ENCODE measurements at regions not wholly inside any gene's neighbourhood (a gene's known extent, or its start where the extent isn't known, plus 50 kb on each side); places are given as distances from the start of the nearest gene placed in this dataset.

DNA sequence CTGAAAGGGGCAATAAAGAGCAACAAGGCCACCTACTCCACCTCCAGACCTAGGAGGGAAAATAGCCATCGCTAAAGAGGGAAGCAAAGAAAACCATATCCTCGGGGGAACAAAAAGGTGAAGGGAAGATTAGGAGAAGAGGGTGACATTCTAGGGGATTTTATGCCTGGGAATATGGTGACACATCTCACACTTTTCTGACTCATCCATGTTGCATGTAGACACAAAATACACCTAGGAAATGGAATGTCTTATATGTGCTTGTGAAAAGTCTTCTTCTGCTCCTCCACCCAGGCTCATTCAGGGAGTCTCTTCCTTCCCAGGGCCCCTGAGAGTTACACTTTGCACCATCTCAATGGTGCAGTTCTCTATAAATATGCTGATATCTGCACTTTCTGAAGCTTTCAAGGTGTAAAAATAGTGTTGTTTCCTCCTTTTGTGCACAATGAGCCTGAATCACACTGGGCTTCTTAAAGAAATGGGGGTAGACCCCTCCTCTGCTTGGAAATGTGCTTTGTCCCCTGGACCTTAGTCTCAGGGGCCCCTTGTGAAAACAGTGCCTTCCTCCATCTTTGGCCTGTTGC, 195.9 kb downstream of the CYYR1 start:
- no peak overlapping the region for H3K4me3 ChIP-seq
- 93% methylated on average over 2 of the region's 2 CpGs for WGBS, 2 donors

GRCh38 chr21:26374817-26375216, 198.3 kb downstream of the CYYR1 start:
- Histone ChIP-seq H3K4me3 (no peak overlapping the region), H3K27me3 (no peaks in the 10 kb centered on the region), H3K27ac (no peak overlapping the region), H3K4me1 (no peaks in the 10 kb centered on the region), H3K36me3 (no peaks in the 10 kb centered on the region), H3K9me3 (no peaks in the 10 kb centered on the region)
- TF ChIP-seq POLR2AphosphoS5 (IDR thresholded peaks at IDR 0.05), result no peak
- TF ChIP-seq POLR2A (IDR thresholded peaks at IDR 0.05), result no peak
- TF ChIP-seq, protein P1, sequence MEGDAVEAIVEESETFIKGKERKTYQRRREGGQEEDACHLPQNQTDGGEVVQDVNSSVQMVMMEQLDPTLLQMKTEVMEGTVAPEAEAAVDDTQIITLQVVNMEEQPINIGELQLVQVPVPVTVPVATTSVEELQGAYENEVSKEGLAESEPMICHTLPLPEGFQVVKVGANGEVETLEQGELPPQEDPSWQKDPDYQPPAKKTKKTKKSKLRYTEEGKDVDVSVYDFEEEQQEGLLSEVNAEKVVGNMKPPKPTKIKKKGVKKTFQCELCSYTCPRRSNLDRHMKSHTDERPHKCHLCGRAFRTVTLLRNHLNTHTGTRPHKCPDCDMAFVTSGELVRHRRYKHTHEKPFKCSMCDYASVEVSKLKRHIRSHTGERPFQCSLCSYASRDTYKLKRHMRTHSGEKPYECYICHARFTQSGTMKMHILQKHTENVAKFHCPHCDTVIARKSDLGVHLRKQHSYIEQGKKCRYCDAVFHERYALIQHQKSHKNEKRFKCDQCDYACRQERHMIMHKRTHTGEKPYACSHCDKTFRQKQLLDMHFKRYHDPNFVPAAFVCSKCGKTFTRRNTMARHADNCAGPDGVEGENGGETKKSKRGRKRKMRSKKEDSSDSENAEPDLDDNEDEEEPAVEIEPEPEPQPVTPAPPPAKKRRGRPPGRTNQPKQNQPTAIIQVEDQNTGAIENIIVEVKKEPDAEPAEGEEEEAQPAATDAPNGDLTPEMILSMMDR (IDR thresholded peaks at IDR 0.05), result no peak
- no peak for TF ChIP-seq EP300 (IDR thresholded peaks at IDR 0.05)
- 74 to 80% methylated on average over 2 of the region's 2 CpGs for WGBS, 2 donors
- ATAC-seq (ENCODE audit: low FRiP score in 2 of 2), result no peak
- no peak for DNase-seq

More for the DNA sequence above, 195.9 kb downstream of the CYYR1 start:
- H3K9me3 ChIP-seq, result no peaks in the 10 kb centered on the region
- H3K36me3 ChIP-seq, result no peaks in the 10 kb centered on the region
- no peak for DNase-seq
- TF ChIP-seq POLR2AphosphoS5 (IDR thresholded peaks at IDR 0.05) (no peak), EP300 (IDR thresholded peaks at IDR 0.05) (no peak), POLR2A (IDR thresholded peaks at IDR 0.05) (no peak)
- TF ChIP-seq, protein P1 (IDR thresholded peaks at IDR 0.05), result no peak
- ATAC-seq (ENCODE audit: low FRiP score in 2 of 2), result no peak
- no peaks in the 10 kb centered on the region for H3K4me1 ChIP-seq
- no peaks in the 10 kb centered on the region for H3K27me3 ChIP-seq
- H3K27ac ChIP-seq, result no peak overlapping the region

- WGBS, 2 donors, result 75 to 78% methylated on average over 3 of the region's 3 CpGs
Observed at GRCh38 chr21:26368591-26369320, 198.2 kb upstream of the APP start.

DNA sequence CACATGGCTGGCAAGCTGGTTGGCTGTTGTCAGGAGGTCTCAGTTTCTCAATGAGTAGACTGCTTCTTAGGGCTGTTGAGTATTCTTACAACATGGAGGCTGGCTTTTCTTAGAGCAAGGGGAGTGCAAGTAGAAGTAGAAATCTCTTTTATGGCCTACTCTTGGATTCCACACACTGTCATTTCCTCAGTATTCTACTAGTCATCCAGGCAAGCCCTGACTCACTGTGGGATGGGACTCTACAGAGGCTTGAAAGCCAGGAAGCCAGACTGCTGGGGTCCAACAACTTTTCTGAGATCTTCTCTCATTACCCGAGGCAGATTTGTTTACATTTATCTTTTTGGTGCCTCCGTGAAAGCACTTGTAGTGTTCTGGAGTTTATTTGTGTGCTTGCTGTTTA, 196.2 kb upstream of the APP start:
- Histone ChIP-seq H3K4me1 (no peaks in the 10 kb centered on the region), H3K36me3 (no peaks in the 10 kb centered on the region), H3K4me3 (no peak overlapping the region), H3K27ac (no peak overlapping the region), H3K9me3 (no peaks in the 10 kb centered on the region), H3K27me3 (no peaks in the 10 kb centered on the region)
- no peak for ATAC-seq (ENCODE audit: low FRiP score in 2 of 2)
- TF ChIP-seq POLR2AphosphoS5 (IDR thresholded peaks at IDR 0.05), result no peak
- no peak for TF ChIP-seq EP300 (IDR thresholded peaks at IDR 0.05)
- 89 to 91% methylated on average over 2 of the region's 2 CpGs for WGBS, 2 donors
- no peak for DNase-seq

More at GRCh38 chr21:26368591-26369320, 198.2 kb upstream of the APP start:
- no peak for TF ChIP-seq POLR2AphosphoS5 (IDR thresholded peaks at IDR 0.05)
- no peaks in the 10 kb centered on the region for H3K36me3 ChIP-seq
- no peaks in the 10 kb centered on the region for H3K4me1 ChIP-seq
- no peak overlapping the region for H3K27ac ChIP-seq
- DNase-seq, result no peak
- H3K4me3 ChIP-seq, result no peak overlapping the region
- no peak for ATAC-seq (ENCODE audit: low FRiP score in 2 of 2)
- H3K9me3 ChIP-seq, result no peaks in the 10 kb centered on the region
- no peaks in the 10 kb centered on the region for H3K27me3 ChIP-seq

DNA sequence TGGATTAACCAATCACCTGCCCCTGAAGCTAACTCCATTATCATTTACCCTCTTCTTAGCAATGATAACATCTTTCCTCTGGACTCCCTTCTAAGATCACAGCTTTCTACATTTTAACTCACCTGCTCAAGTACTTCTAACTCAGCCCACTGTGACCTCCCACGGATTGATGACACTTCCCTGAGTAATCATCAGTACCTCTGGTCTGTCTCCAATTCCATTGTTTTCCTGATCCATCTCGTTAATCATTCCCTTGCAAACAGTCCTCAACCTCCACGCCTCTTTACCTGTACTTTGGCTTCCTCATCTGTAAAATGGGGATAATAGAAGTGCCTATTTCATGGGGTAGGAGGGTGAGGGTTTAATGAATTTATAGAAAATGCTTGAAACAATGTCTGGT, 195.3 kb upstream of the APP start:
- H3K4me1 ChIP-seq, result no peaks in the 10 kb centered on the region
- H3K27ac ChIP-seq, result no peak overlapping the region
- H3K27me3 ChIP-seq, result no peaks in the 10 kb centered on the region
- no peaks in the 10 kb centered on the region for H3K36me3 ChIP-seq
- H3K4me3 ChIP-seq, result no peak overlapping the region
- no peaks in the 10 kb centered on the region for H3K9me3 ChIP-seq
- WGBS, 2 donors, result 77 to 80% methylated on average over 3 of the region's 3 CpGs
- ATAC-seq (ENCODE audit: low FRiP score in 2 of 2) (no peak), DNase-seq (no peak)
- no peak for TF ChIP-seq POLR2AphosphoS5 (IDR thresholded peaks at IDR 0.05)
- no peak for TF ChIP-seq EP300 (IDR thresholded peaks at IDR 0.05)
- no peak for TF ChIP-seq POLR2A (IDR thresholded peaks at IDR 0.05)
- TF ChIP-seq, protein P1 (IDR thresholded peaks at IDR 0.05), result no peak

DNA sequence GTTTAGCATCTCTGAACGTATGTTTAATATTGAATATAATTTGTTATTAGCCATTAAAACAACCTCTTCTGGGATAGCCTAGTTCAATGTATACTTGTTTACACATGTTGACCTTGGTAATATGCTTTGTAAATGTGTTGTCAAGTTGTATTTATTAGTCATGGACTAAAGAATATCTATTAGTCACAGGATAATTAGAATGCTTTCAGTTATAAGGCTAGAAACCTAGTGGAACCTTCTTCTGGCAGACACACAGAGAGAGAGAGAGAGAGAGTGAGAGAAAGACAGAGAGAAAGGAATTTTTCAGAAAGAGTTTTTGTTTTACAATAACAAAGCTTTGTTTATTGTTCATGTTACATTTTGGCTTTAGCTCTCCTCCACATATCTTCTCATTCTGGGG, 181.1 kb upstream of the APP start:
- Histone ChIP-seq H3K27me3 (no peaks in the 10 kb centered on the region), H3K4me3 (no peak overlapping the region), H3K4me1 (no peaks in the 10 kb centered on the region), H3K36me3 (no peaks in the 10 kb centered on the region), H3K27ac (no peak overlapping the region), H3K9me3 (no peaks in the 10 kb centered on the region)
- ATAC-seq (ENCODE audit: low FRiP score in 2 of 2) (no peak), DNase-seq (no peak)
- 0% methylated on average over 1 of the region's 1 CpG for WGBS, 2 donors
- TF ChIP-seq, protein P1 (IDR thresholded peaks at IDR 0.05), result no peak
- TF ChIP-seq POLR2AphosphoS5 (IDR thresholded peaks at IDR 0.05) (no peak), POLR2A (IDR thresholded peaks at IDR 0.05) (no peak), EP300 (IDR thresholded peaks at IDR 0.05) (no peak)
